Esophagus squamous epithelium (tissue), 5 donors: ENCODE measurements at regions not wholly inside any gene's neighbourhood (a gene's known extent, or its start where the extent isn't known, plus 50 kb on each side); places are given as distances from the start of the nearest gene placed in this dataset.

Experiments
- DNase-seq: peaks from one replicate; lab custom pipeline; 2025; lab: John Stamatoyannopoulos, UW
- H3K27ac ChIP-seq, 4 donors: fragments of 200-600 bp; sonication (generic); one replicate each; pipeline ENCODE4 v1.5.1; 2016 to 2019; ENCODE audit warnings: mild to moderate bottlenecking in 1 of 4
- H3K27me3 ChIP-seq, 4 donors: fragments of 200-600 bp; sonication (generic); 1 replicate in 3 of 4; 2 replicates in 1 of 4; pipeline versions ENCODE4 v1.5.1 to v1.6.0; 2017 to 2021; ENCODE audit warnings: antibody characterized with exemption in 1 of 4
- H3K36me3 ChIP-seq, 3 donors: fragments of 200-600 bp; sonication (generic); one replicate each; pipeline ENCODE4 v1.5.1; 2016 to 2019
- H3K4me1 ChIP-seq, 3 donors: fragments of 200-600 bp; sonication (generic); one replicate each; pipeline ENCODE4 v1.5.1; 2017 to 2019
- H3K4me3 ChIP-seq, 4 donors: fragments of 200-600 bp; sonication (generic); 1 replicate in 3 of 4; 2 replicates in 1 of 4; pipeline ENCODE4 v1.5.1; 2016 to 2019; ENCODE audit warnings: mild to moderate bottlenecking in 2 of 4, moderate library complexity in 1 of 4
- H3K9me3 ChIP-seq, 3 donors: fragments of 200-600 bp; sonication (generic); one replicate each; pipeline ENCODE4 v1.5.1; 2016 to 2019
- CTCF ChIP-seq, 6 experiments: fragments of 450-650 bp in 4 of 6; fragments of 200-600 bp in 2 of 6; sonication (generic) in 2 of 6; IDR thresholded peaks; one replicate each; pipeline ENCODE4 v1.5.1; 2016 to 2019; ENCODE audit warnings: antibody characterized with exemption in 6 of 6, mild to moderate bottlenecking in 4 of 6, moderate library complexity in 4 of 6
- POLR2A ChIP-seq, 4 donors: fragments of 450-650 bp; IDR thresholded peaks; one replicate each; pipeline ENCODE4 v1.6.1; 2017; ENCODE audit warnings: antibody characterized with exemption in 4 of 4, mild to moderate bottlenecking in 4 of 4, moderate library complexity in 3 of 4
- WGBS, 2 donors: methylation state at CpG; one replicate each; pipeline ENCODE4 v1.1.5; 2018; 5-methylcytosine and 5-hydroxymethylcytosine counted together
- intact Hi-C: fragments of 100-400 bp; cut with DNase I; formaldehyde crosslinking; loops from one replicate; pipeline ENCODE4 v1.15.0; 2022
- donor health status: DM: yes; HTN: yes; CAD: no.

GRCh38 chr2:120941571-120942120 is 206.0 kb downstream of the GLI2 start:
- H3K36me3 ChIP-seq: no peaks in the 10 kb centered on the region
- WGBS, 2 donors: 51 to 61% methylated on average over 2 to 10 of the region's 11 CpGs
- H3K4me1 ChIP-seq: peaks cover 29 to 71% (median 46%) of the 10 kb centered on the region in 3 donors
- peaks cover 0 to 5% (median 0%) of the 10 kb centered on the region in 4 donors for H3K27me3 ChIP-seq
- no peak overlapping the region for H3K4me3 ChIP-seq
- TF ChIP-seq POLR2A (IDR thresholded peaks at IDR 0.05) (no peak), CTCF (IDR thresholded peaks at IDR 0.05) (no peak)
- no peak for DNase-seq
- peak overlapping the region in 3 of 4 donors; percentile 27 to 58 (median 30) for H3K27ac ChIP-seq
- intact Hi-C loops: no loop called here
- H3K9me3 ChIP-seq: no peaks in the 10 kb centered on the region

GRCh38 chr2:120942658-120943057 is 207.0 kb downstream of the GLI2 start:
- DNase-seq: no peak
- Histone ChIP-seq H3K9me3 (no peaks in the 10 kb centered on the region), H3K36me3 (no peaks in the 10 kb centered on the region), H3K27me3 (no peaks in the 10 kb centered on the region), H3K27ac (no peak overlapping the region), H3K4me3 (no peak overlapping the region), H3K4me1 (peaks cover 19 to 61% (median 36%) of the 10 kb centered on the region in 3 donors)
- intact Hi-C loops: no loop called here
- TF ChIP-seq CTCF (IDR thresholded peaks at IDR 0.05) (no peak), POLR2A (IDR thresholded peaks at IDR 0.05) (no peak)
- 86 to 90% methylated on average over 14 to 15 of the region's 15 CpGs for WGBS, 2 donors

- H3K4me3 ChIP-seq: no peak overlapping the region
- peak overlapping the region in 2 of 4 donors; percentile 26 to 33 for H3K27ac ChIP-seq
- no peaks in the 10 kb centered on the region for H3K36me3 ChIP-seq
- 35 to 36% methylated on average over 4 to 6 of the region's 9 CpGs for WGBS, 2 donors
- TF ChIP-seq POLR2A (IDR thresholded peaks at IDR 0.05) (no peak), CTCF (IDR thresholded peaks at IDR 0.05) (no peak)
- DNase-seq: no peak
- no peaks in the 10 kb centered on the region for H3K27me3 ChIP-seq
- H3K4me1 ChIP-seq: peaks cover 11 to 52% (median 30%) of the 10 kb centered on the region in 3 donors
- H3K9me3 ChIP-seq: no peaks in the 10 kb centered on the region
- intact Hi-C loops: no loop called here
Observed at GRCh38 chr2:120943403-120944034, 207.9 kb downstream of the GLI2 start.

- DNase-seq: no peak
- Histone ChIP-seq H3K4me3 (no peak overlapping the region), H3K4me1 (peaks cover 11 to 56% (median 30%) of the 10 kb centered on the region in 3 donors), H3K36me3 (no peaks in the 10 kb centered on the region), H3K9me3 (no peaks in the 10 kb centered on the region), H3K27me3 (no peaks in the 10 kb centered on the region), H3K27ac (no peak overlapping the region)
- TF ChIP-seq POLR2A (IDR thresholded peaks at IDR 0.05) (no peak), CTCF (IDR thresholded peaks at IDR 0.05) (no peak)
- intact Hi-C loops: no loop called here
- 78 to 96% methylated on average over 3 to 4 of the region's 8 CpGs for WGBS, 2 donors
Observed at GRCh38 chr2:120944575-120944974, 208.9 kb downstream of the GLI2 start.

- TF ChIP-seq CTCF (IDR thresholded peaks at IDR 0.05): no peak
- no peak for TF ChIP-seq POLR2A (IDR thresholded peaks at IDR 0.05)
- peaks cover 11 to 51% (median 30%) of the 10 kb centered on the region in 3 donors for H3K4me1 ChIP-seq
- no peak for DNase-seq
- H3K27me3 ChIP-seq: no peaks in the 10 kb centered on the region
- intact Hi-C loops: no loop called here
- WGBS, 2 donors: 40% methylated on average over 2 of the region's 10 CpGs; no CpG with 5 or more reads in 1 of the 2 donors
- no peak overlapping the region for H3K4me3 ChIP-seq
- no peak overlapping the region for H3K27ac ChIP-seq
- H3K36me3 ChIP-seq: no peaks in the 10 kb centered on the region
- no peaks in the 10 kb centered on the region for H3K9me3 ChIP-seq
Observed at GRCh38 chr2:120945091-120945490, 209.4 kb downstream of the GLI2 start.
